RWPE2 (cell line): ENCODE measurements at regions not wholly inside any gene's neighbourhood (a gene's known extent, or its start where the extent isn't known, plus 50 kb on each side); places are given as distances from the start of the nearest gene placed in this dataset.

Source experiments
- ATAC-seq: fragments of 200-7000 bp; cut with Tn5 transposase; 3 replicates; pipeline ENCODE4 v1.9.1; 2021; ENCODE audit warnings: low read depth
- DNase-seq: peaks from one replicate; pipeline ENCODE4 v3.0.0-alpha.2; 2020; ENCODE audit warnings: low spot score
- H3K27ac ChIP-seq: fragments of 450-650 bp; 2 replicates; pipeline ENCODE4 v1.5.1; 2017; ENCODE audit warnings: mild to moderate bottlenecking; ENCODE audit not compliant: poor library complexity, severe bottlenecking
- H3K27me3 ChIP-seq: fragments of 250-450 bp; sonication (Bioruptor Pico); 2 replicates; pipeline ENCODE4 v1.5.1; 2021; ENCODE audit warnings: mild to moderate bottlenecking, moderate library complexity; ENCODE audit not compliant: insufficient read depth, poor library complexity, severe bottlenecking
- H3K36me3 ChIP-seq: fragments of 250-450 bp; sonication (Bioruptor Pico); 2 replicates; pipeline ENCODE4 v1.5.1; 2020; ENCODE audit warnings: low read depth, mild to moderate bottlenecking, moderate library complexity
- H3K4me1 ChIP-seq: fragments of 250-450 bp; sonication (Bioruptor Pico); 2 replicates; pipeline ENCODE4 v1.5.1; 2021; ENCODE audit warnings: mild to moderate bottlenecking, moderate library complexity; ENCODE audit not compliant: insufficient read depth, poor library complexity, severe bottlenecking
- H3K4me3 ChIP-seq: fragments of 250-450 bp; sonication (Bioruptor Pico); 2 replicates; pipeline ENCODE4 v1.5.1; 2021; ENCODE audit warnings: mild to moderate bottlenecking, moderate library complexity; ENCODE audit not compliant: severe bottlenecking
- H3K9me3 ChIP-seq: fragments of 250-450 bp; sonication (Bioruptor Pico); 2 replicates; pipeline ENCODE4 v1.5.1; 2021; ENCODE audit warnings: mild to moderate bottlenecking, moderate library complexity; ENCODE audit not compliant: severe bottlenecking
- TF ChIP-seq, protein P1 (sequence below): fragments of 450-650 bp; IDR thresholded peaks from one replicate; pipeline ENCODE4 v1.5.1; 2017; ENCODE audit warnings: mild to moderate bottlenecking, moderate library complexity; ENCODE audit not compliant: poor library complexity, severe bottlenecking

DNA sequence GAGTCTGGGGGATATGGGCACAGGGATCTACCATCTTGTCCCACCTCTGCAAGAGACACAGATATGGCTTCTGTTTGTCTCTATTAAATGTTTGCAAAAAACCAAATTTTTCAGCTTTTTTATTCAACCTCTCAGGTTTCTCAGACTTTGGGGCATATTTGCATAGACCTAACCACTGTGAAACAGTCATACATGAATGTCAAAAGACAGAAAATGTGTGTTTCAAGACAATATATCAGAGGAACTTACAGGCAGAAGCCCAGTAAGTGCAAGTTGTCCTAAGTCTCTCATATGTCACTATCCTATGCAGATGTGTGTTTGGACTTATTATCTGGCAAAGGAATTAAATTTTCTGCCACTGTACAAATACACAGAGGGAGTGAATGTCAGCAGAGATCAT, 951.2 kb downstream of the PCDH18 start:
- no peak for ATAC-seq
- no peak overlapping the region for H3K4me3 ChIP-seq
- no peaks in the 10 kb centered on the region for H3K36me3 ChIP-seq
- no peak for DNase-seq
- no peaks in the 10 kb centered on the region for H3K4me1 ChIP-seq
- no peak overlapping the region for H3K27ac ChIP-seq
- TF ChIP-seq, protein P1, sequence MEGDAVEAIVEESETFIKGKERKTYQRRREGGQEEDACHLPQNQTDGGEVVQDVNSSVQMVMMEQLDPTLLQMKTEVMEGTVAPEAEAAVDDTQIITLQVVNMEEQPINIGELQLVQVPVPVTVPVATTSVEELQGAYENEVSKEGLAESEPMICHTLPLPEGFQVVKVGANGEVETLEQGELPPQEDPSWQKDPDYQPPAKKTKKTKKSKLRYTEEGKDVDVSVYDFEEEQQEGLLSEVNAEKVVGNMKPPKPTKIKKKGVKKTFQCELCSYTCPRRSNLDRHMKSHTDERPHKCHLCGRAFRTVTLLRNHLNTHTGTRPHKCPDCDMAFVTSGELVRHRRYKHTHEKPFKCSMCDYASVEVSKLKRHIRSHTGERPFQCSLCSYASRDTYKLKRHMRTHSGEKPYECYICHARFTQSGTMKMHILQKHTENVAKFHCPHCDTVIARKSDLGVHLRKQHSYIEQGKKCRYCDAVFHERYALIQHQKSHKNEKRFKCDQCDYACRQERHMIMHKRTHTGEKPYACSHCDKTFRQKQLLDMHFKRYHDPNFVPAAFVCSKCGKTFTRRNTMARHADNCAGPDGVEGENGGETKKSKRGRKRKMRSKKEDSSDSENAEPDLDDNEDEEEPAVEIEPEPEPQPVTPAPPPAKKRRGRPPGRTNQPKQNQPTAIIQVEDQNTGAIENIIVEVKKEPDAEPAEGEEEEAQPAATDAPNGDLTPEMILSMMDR, result no peak
- H3K27me3 ChIP-seq, result no peaks in the 10 kb centered on the region
- H3K9me3 ChIP-seq, result no peaks in the 10 kb centered on the region

DNA sequence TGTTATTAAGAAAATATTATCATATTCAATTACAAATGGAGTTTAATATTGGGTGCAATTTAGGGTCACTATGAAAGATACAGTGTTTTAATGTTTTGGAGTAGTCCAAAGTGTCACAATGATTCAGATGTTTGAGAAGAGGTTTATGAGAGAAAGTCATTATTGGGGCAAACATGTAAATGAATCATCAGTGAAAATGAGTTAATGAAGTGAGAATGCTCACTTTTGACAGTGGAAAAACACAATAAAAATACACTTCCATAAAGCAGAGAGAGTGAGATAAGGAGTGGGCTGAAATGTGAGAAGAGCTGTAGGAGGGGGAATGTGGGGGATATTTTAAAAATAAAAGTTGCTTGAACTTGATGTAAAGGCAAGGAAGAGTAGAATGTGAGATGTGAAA, 957.1 kb downstream of the PCDH18 start:
- DNase-seq (no peak), ATAC-seq (no peak)
- Histone ChIP-seq H3K27ac (no peak overlapping the region), H3K4me3 (no peak overlapping the region), H3K36me3 (no peaks in the 10 kb centered on the region), H3K9me3 (no peaks in the 10 kb centered on the region), H3K27me3 (no peaks in the 10 kb centered on the region), H3K4me1 (no peaks in the 10 kb centered on the region)
- TF ChIP-seq, protein P1, result no peak

DNA sequence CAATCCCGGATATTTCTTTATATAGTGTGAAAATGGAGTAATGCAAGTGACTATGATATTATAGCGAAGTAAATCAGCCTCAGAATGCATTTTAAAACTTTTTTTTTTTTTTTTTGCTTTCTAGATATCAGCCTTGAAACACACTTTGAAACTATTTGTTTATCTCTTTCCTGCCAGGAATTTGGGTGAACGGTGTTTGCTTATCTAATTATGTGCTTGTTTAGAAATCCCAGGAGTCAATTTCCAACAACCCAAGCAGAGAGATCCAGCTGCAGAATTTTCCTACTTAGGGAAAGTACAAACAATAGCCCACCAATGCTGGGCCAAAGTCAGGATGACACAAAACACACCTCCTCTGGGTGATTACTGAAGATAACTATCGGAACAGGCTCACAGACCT, 958.8 kb downstream of the PCDH18 start:
- H3K4me1 ChIP-seq, result no peaks in the 10 kb centered on the region
- H3K36me3 ChIP-seq, result no peaks in the 10 kb centered on the region
- no peak overlapping the region for H3K27ac ChIP-seq
- DNase-seq (no peak), ATAC-seq (no peak)
- no peaks in the 10 kb centered on the region for H3K27me3 ChIP-seq
- TF ChIP-seq, protein P1, result no peak
- H3K9me3 ChIP-seq, result no peaks in the 10 kb centered on the region
- H3K4me3 ChIP-seq, result no peak overlapping the region

DNA sequence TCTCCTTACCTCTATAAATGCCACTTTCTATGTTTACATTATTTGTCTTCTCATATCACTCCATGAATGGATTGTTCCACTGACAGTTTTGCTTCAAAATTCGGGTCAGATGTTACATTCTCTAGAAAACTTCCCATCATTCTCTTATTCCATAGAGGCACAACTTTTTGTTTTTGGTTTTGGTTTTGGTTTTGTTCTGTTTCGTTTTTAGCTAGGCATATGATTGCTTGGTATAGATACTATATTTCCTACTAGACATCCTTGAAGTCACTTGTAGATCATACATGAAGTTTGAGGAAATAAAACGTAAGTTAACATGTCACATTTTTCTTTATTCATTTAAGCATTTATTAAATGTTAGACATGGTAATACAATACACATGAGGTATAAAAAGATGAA, 961.0 kb downstream of the PCDH18 start:
- Histone ChIP-seq H3K27ac (no peak overlapping the region), H3K4me1 (no peaks in the 10 kb centered on the region), H3K27me3 (no peaks in the 10 kb centered on the region), H3K9me3 (no peaks in the 10 kb centered on the region), H3K4me3 (no peak overlapping the region), H3K36me3 (no peaks in the 10 kb centered on the region)
- DNase-seq, result no peak
- ATAC-seq, result no peak
- TF ChIP-seq, protein P1, result no peak

DNA sequence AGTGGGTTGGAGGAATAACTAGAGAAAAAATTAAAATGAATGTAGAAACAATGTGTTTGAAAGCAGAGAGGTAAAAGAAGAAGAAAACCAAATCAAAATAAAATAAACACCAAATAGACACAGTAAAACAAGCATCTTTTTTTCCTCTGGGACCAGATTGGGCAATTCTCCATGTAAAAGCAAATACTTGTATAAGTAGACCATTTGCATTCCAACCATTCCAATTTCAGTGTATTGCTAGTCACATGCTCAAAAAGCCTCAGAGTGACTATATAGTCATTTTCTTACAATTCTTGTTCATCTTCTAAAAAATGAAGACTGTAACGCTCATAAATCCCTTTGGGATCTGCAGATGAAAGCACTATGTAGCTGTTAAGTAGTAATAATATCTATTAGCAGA, 969.5 kb downstream of the PCDH18 start:
- DNase-seq (no peak), ATAC-seq (no peak)
- TF ChIP-seq, protein P1, result no peak
- no peaks in the 10 kb centered on the region for H3K9me3 ChIP-seq
- H3K27me3 ChIP-seq, result no peaks in the 10 kb centered on the region
- H3K4me3 ChIP-seq, result no peak overlapping the region
- H3K36me3 ChIP-seq, result no peaks in the 10 kb centered on the region
- no peaks in the 10 kb centered on the region for H3K4me1 ChIP-seq
- H3K27ac ChIP-seq, result no peak overlapping the region
